GM21717 (cell line): ENCODE measurements at regions not wholly inside any gene's neighbourhood (a gene's known extent, or its start where the extent isn't known, plus 50 kb on each side); places are given as distances from the start of the nearest gene placed in this dataset.

ENCODE experiments used
- ATAC-seq: cut with Tn5 transposase; IDR thresholded peaks from one replicate; pipeline ENCODE4 v1.9.1; 2021; ENCODE audit warnings: mild to moderate bottlenecking, moderate library complexity; ENCODE audit not compliant: unreplicated experiment

DNA sequence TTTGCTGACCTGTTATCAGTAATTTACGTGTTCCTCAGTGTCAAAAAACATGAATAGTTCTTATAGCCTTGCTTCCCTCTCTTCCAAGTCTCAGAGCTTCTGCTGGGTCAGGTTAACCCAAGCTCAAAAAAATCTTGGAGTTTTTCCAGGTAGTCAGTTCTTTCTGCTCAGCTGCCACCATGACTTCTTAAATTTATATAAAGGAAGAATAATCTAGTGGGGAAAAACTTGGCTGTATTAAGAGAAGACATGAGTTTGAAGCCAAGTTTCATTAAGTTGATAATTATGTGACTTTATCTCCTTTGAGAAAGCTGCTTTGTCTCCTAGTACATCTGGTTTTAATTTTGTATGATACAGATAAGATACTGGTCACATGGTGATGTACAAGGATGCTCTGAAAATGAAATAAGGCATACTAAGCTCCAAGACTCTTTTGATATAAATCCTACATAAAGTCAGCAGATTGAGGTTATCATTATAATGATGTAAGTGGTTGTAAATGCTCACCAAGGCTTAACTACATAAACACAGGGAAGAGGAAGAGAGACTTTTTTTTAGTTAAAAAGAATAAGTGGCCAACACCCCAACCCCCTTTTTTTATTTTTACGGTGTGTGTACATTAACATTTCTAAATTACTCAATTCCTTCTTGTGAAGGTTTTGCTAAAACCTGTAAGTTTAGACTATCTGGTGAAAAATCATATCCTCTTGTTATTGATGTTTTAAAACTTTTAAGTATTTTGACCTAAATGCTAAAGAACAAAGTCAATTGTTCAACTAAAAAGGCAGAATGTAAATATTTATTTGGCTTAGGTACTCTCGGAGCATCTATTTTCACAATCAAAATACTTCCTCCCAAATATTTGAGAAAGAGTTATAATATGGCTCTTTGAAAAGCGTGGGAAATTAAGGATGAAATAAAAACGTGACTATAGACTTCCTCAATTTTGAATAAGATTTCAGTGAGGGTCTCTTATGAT, 84.1 kb upstream of the SLC38A2 start:
- no peak for ATAC-seq

DNA sequence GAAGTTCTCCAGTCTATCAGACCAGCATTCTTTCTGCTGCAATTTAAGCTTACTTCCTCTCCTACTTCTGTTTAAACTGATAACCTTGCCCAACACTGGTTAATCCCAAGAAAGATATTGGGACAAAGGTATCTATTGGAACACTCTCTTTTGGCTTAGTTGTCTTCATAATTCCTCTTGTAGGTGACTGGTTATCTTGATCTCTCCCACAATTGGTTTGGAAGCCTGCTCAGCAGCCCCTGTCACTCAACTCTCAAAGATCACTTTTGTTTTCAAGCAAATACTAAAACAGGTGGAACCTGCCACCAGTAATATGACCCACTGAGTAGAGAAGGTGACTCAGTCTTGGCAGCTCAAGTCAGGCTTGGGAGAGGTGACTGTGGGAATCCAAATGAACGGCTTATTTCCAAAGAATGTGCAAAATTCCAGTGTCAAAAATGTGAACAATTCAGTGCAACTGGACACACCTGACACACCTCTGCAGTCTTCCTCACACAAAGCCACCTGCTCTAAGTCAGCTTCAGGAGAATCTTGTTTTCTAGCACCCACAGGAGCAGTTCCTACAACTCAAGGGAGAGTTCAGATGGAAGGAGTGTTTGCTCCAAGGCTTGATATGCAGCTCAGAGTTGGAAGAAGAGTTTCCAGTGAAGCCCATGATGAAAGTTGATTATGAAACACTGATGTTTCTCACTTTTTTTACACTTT, 83.2 kb upstream of the SLC38A2 start:
- no peak for ATAC-seq

DNA sequence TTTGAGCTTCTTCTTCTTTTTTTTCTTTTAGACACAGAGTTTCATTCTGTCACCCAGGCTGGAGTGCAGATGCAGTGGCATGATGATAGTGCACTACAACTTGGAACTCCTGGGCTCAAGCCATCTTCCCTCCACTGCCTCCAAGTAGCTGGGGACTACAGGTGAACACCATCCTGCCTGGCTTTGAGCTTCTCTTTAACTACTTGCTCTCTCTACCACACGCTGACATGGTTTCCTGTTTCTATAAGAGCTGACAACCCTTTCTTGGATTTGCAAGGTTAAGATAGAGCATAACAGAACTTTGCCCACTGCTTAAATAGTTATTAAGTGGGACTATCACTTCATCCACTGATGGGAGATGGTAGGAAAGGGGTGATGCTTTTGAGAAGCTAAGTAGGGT, 82.4 kb upstream of the SLC38A2 start:
- ATAC-seq: no peak

DNA sequence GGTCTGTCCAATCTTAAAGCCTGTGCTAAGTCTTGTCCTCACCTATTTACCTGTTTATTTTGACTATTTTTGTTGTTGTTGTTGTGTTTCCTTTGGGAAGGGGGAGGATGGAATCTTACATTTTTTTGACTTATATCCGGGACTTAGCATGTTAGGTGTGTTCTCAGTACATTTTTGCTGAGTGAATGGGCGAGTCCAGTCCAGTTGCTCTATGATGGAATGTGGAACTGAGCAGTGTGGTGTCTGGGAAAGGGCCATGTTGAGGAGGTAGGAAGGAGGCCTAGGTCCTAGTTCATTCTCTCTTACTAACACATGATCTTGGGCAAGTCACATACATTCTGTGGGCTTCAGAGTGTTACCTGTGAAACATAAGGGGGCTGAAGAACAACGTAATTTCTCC, 80.9 kb upstream of the SLC38A2 start:
- ATAC-seq: no peak

GRCh38 chr12:46452776-46453175, 80.2 kb upstream of the SLC38A2 start:
- ATAC-seq: no peak

GRCh38 chr12:46452061-46452615, 79.6 kb upstream of the SLC38A2 start:
- no peak for ATAC-seq

DNA sequence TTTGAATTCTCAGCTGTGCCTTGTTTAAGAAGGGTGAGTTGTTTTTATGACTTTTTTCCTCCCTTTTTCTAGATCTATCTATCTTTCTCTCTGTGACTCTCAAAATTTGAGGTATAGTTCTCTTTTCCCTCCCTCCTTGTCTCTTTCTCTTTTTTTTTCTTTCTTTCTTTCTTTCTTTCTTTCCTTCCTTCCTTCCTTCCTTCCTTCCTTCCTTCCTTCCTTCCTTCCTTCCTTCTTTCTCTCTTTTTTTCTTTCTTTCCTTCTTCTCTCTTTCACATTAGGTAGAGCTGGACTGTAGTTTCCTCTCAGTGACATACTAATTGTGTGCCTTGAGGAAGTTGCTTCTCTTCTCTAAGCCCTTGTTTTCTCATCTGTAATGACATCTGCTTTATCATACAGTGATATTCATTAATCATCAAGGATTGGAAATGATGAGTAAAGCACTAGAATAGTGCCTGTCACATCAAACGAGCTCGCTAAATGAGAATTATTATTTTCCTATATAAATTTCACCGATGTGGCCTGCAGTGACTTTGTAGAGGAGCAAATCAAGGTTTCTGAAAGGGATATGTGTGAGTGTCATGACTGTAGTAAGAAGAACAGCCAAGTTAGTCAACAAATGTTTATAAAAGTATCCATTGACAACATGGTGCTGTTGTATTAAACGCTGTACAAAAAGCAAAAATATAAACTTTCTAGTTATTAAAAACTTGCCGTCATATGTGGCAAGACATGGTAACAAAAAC, 78.9 kb upstream of the SLC38A2 start:
- no peak for ATAC-seq

DNA sequence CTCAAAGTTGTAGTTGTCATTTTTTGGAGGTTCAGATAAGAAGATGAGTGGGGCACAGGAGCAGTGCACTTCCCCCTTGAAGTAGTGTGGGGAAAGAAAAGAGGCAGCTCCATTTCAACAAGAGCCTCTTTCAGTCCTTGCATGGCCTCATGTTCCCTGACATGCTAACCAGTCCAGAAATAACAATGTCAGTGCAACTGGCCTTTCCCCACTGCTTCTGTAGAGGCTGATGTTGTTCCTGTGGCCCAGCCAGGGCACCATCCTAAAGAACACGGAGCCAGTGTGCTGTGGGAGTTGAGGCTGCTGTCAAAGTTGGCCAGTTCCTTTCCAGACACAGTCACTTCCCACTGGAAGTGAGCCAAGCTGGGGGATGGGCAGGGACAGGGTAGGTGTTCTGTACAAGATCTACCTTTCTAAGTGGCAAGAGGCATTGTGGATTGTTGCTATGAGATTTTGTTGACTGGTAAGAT, 77.7 kb upstream of the SLC38A2 start:
- no peak for ATAC-seq

DNA sequence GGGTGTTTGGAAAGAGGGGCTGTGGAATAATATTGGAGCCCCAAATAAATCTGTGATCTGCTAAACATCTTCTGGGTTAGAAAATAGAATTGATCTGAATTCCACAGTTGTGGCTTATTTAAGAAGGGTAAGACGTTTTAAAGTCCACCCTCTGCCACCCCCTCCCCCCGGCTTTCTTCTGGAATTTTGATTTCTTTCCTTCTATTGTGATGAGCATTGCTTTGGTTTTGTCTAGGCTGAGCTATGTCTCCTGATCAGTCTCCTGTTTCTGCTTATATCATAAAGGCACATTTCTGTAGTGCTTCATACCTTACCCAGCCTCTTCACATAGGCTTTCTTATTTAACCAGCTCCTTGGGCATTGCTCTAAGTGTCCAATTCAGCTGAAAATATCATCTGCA, 77.3 kb upstream of the SLC38A2 start:
- no peak for ATAC-seq

GRCh38 chr12:46449316-46449715, 76.7 kb upstream of the SLC38A2 start:
- ATAC-seq: no peak

DNA sequence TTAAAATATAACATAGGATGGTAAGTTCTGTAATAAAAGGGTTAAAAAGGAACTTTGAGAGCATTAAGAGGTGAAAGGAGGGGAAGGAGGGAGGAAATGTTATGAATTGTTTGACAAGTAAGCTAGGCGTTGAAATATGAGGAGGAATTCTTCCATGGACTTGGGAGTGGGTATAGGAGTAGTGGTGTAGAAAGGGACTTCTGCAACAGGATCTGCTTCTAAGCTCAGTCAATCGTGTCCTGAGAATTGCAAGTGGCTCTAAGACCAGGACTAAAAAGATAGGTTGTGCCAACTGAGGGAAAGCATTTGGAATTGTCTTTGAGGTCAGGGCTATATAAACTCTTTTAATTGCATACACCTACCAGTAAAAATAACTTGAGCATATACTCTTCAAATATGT, 74.1 kb upstream of the SLC38A2 start:
- no peak for ATAC-seq

DNA sequence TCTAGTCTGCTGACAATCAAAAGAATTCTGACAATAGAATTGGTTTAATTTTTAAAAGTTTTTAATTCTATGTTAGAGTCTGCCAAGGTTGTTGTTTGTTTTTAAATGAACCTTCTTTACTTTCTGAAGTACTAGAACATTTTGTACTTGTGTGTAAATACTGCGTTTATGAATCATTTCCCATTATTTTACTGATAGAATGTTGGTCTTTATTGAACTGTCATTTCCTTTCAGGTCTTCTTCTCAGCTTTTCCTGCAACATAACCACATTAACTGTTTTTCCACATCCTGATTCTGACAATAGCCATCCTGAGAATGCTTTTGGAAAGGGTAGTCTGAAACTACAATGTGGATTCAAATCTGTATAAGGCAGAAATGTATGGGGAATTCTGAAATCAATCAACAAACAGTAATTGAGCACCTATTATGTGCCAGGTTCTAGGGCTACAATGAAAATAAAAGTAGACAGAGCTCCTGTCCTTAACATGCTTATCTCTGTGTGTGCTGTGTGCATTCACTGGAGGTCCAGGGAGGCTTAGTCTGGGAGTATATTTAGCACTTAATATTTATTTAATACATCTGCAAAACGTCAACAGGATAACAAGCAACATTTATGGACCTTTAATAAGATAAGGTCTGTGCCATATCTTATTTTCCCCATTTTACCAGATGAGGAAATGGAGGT, 73.1 kb upstream of the SLC38A2 start:
- no peak for ATAC-seq

DNA sequence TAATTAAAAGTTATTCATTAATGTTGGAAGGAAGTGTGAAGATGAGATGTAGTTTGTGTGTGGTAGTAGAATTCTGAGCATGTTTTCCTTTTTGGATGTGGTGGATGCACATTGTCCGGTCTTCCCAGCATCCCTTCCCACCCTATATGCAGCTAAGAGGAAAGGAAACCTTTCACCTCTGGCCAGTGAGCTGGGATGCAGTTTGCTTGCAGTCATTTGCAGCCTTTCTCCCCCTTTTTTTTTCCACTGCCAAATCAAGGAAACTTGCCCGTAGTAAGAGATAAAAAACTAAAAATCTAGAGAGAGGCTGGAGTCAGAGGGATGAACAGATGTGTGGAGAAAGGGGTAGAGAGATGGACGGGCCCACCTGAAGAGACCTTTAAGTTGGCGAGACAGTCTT, 72.5 kb upstream of the SLC38A2 start:
- no peak for ATAC-seq

- no peak for ATAC-seq
Measured at GRCh38 chr12:46443594-46444263, 71.2 kb upstream of the SLC38A2 start.

GRCh38 chr12:46442738-46443137, 70.2 kb upstream of the SLC38A2 start:
- ATAC-seq: no peak

DNA sequence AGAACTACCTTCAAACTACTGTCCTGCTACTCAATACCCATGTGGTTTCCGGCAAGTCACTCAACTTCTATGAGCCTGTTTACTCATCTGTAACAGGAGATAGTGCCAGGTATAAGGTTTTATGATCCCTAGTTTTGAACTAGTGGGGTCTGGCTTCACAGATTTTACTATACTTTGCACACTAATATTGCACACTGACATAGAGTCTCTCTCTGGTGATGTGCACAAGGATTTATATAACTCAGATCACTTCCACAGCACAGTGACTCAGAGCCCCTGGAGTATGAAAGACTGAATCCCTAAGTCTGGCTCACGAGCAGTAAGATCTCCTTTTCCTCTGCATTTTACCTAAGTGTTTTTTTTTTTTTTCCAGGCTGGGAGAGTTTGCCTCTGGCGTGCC, 69.7 kb upstream of the SLC38A2 start:
- ATAC-seq: no peak

DNA sequence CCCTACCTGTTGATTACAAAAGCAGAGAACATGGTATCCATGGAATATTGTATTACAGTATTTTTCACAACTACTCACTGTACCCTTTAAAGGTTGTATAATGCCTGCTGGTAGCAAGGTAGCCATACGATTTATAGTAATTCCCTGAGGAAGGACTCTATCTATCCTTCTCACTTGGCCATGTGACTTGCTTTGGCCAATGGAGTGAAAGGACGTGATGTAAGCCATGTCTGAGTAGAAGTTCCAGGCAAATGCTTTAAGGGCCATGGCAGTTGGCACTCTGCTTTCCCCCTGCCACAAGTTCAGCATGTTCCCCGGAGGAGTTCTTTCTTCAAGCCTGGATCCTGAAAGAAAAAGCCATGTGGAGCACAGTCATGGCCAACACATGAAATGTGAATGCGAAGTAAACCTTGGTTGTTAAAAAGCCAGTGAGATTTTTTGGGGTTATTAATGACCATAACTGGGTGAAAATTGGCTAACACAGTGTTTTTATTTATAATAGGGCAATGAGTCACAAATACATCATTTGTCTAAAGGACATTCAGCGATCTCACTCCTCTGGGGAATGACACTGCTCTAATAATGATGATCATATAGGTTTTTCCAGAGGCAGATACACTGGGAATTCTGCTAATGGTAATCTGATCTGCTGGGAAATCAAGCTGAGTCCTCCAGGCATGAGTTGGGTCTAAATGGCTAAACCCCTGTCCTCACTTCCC, 67.4 kb upstream of the SLC38A2 start:
- no peak for ATAC-seq

DNA sequence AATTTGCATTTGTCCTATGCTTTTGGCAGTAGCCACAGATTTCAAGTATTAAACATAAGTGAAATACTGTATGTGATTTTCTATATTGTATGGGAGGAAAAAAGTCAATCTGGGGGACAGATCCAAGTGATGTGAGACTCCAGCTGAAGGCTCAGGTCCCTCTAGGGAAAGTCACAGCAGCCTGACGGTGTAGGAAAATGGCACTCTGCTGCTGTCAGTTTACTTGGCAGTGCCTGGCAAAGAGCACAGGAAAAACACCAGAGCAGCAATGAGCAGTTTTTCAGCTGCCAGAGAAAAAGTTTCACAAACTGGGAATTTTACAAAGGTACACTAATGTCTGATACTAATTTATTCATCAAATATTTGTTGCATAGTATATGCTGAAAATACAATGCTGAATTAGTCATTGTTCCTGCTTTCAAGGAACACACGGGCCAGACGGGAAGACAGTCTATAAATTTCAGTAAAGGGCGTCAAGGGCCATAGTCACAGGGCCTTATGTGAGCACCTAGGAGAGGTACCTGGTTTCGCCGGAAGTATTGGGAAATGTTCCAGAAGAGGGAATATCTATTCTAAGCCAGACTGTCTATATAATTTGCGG, 66.2 kb upstream of the SLC38A2 start:
- no peak for ATAC-seq

- ATAC-seq: no peak
Measured at GRCh38 chr12:46438256-46438655, 65.7 kb upstream of the SLC38A2 start.
